Liver (tissue), 3 donors: ENCODE measurements at regions not wholly inside any gene's neighbourhood (a gene's known extent, or its start where the extent isn't known, plus 50 kb on each side); places are given as distances from the start of the nearest gene placed in this dataset.

Experiments used
- EGR1 ChIP-seq, 2 donors: IDR thresholded peaks; 2 replicates each; pipeline ENCODE4 v1.6.1; 2016 to 2018; ENCODE audit warnings: antibody characterized with exemption in 2 of 2, low read depth in 2 of 2
- FOXA1 ChIP-seq: IDR thresholded peaks from 2 replicates; pipeline ENCODE4 v1.6.1; 2016; ENCODE audit warnings: antibody characterized with exemption
- GABPA ChIP-seq, 2 donors: IDR thresholded peaks in 1 of 2; conservative IDR thresholded peaks in 1 of 2; 2 replicates each; pipeline ENCODE4 v1.6.1; 2016; ENCODE audit warnings: antibody characterized with exemption in 2 of 2, mild to moderate bottlenecking in 1 of 2, moderate library complexity in 1 of 2
- MAX ChIP-seq: IDR thresholded peaks from 2 replicates; pipeline ENCODE4 v1.6.1; 2016; ENCODE audit warnings: antibody characterized with exemption
- RAD21 ChIP-seq, 2 donors: IDR thresholded peaks; 2 replicates each; pipeline ENCODE4 v1.6.1; 2016; ENCODE audit warnings: antibody characterized with exemption in 2 of 2, mild to moderate bottlenecking in 2 of 2
- YY1 ChIP-seq: IDR thresholded peaks from 2 replicates; pipeline ENCODE4 v1.6.1; 2016; ENCODE audit warnings: antibody characterized with exemption, mild to moderate bottlenecking
- TF ChIP-seq, protein P1 (sequence below): fragments of 150-350 bp; IDR thresholded peaks from 2 replicates; pipeline ENCODE4 v1.5.1; 2017; ENCODE audit warnings: improper control_type of control experiment, low read depth, low read length; ENCODE audit not compliant: missing input control
- TF ChIP-seq, protein P2 (sequence below): IDR thresholded peaks from 2 replicates; pipeline ENCODE4 v1.6.1; 2016; ENCODE audit warnings: antibody characterized with exemption, mild to moderate bottlenecking
- TF ChIP-seq, protein P3 (sequence below): IDR thresholded peaks from 2 replicates; pipeline ENCODE4 v1.6.1; 2016; ENCODE audit warnings: antibody characterized with exemption
- donor health status: healthy.
- donor health status: healthy.

DNA sequence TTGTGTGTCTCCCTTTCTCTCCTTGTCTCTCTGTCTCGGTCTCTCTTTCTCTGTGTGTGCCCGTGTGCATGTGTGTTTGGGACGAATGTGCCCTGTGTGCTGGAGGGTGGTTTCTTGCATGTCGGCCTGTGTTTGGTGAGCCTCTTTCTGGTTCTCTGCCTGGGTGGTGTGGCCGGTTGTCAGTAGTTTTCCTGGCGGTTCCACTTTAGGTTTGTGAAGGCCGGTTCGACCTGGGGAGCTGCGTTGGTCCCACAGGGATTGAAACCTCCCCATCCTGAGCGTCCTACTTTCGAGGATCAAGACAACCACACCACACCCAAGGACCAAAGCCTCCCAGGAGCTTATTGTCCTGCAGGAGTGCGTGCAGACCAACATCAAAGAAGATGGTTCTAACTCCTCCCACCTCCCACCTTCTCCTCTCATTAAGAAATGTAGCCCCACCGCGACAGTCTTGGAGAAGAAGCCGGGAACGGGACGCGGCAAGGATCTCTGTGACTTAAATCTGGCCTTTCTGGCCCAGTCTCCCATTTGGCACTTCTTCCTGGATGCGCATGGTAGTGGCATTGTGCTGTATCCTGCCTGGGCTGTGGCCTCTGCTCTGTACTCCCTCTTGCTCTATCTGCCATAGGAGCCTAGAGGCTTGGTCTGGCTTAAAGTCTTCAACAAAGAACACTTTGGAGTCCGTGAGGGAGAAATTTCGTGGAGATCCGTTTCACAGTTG is 1685.0 kb downstream of the TP53TG3F start:
- TF ChIP-seq, protein P1, sequence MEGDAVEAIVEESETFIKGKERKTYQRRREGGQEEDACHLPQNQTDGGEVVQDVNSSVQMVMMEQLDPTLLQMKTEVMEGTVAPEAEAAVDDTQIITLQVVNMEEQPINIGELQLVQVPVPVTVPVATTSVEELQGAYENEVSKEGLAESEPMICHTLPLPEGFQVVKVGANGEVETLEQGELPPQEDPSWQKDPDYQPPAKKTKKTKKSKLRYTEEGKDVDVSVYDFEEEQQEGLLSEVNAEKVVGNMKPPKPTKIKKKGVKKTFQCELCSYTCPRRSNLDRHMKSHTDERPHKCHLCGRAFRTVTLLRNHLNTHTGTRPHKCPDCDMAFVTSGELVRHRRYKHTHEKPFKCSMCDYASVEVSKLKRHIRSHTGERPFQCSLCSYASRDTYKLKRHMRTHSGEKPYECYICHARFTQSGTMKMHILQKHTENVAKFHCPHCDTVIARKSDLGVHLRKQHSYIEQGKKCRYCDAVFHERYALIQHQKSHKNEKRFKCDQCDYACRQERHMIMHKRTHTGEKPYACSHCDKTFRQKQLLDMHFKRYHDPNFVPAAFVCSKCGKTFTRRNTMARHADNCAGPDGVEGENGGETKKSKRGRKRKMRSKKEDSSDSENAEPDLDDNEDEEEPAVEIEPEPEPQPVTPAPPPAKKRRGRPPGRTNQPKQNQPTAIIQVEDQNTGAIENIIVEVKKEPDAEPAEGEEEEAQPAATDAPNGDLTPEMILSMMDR: no peak
- TF ChIP-seq GABPA (IDR thresholded peaks at IDR 0.05 in 1 of 2, conservative IDR thresholded peaks at IDR 0.05 in 1 of 2) (no peak), FOXA1 (no peak), YY1 (no peak), RAD21 (IDR thresholded peaks at IDR 0.05) (no peak), EGR1 (IDR thresholded peaks at IDR 0.05; ENCODE audit: low read depth in 2 of 2) (no peak), MAX (no peak)
- TF ChIP-seq, protein P2, sequence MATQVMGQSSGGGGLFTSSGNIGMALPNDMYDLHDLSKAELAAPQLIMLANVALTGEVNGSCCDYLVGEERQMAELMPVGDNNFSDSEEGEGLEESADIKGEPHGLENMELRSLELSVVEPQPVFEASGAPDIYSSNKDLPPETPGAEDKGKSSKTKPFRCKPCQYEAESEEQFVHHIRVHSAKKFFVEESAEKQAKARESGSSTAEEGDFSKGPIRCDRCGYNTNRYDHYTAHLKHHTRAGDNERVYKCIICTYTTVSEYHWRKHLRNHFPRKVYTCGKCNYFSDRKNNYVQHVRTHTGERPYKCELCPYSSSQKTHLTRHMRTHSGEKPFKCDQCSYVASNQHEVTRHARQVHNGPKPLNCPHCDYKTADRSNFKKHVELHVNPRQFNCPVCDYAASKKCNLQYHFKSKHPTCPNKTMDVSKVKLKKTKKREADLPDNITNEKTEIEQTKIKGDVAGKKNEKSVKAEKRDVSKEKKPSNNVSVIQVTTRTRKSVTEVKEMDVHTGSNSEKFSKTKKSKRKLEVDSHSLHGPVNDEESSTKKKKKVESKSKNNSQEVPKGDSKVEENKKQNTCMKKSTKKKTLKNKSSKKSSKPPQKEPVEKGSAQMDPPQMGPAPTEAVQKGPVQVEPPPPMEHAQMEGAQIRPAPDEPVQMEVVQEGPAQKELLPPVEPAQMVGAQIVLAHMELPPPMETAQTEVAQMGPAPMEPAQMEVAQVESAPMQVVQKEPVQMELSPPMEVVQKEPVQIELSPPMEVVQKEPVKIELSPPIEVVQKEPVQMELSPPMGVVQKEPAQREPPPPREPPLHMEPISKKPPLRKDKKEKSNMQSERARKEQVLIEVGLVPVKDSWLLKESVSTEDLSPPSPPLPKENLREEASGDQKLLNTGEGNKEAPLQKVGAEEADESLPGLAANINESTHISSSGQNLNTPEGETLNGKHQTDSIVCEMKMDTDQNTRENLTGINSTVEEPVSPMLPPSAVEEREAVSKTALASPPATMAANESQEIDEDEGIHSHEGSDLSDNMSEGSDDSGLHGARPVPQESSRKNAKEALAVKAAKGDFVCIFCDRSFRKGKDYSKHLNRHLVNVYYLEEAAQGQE: no peak
- TF ChIP-seq, protein P3, sequence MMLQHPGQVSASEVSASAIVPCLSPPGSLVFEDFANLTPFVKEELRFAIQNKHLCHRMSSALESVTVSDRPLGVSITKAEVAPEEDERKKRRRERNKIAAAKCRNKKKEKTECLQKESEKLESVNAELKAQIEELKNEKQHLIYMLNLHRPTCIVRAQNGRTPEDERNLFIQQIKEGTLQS: no peak
